HG03039 (cell line): ENCODE measurements at regions not wholly inside any gene's neighbourhood (a gene's known extent, or its start where the extent isn't known, plus 50 kb on each side); places are given as distances from the start of the nearest gene placed in this dataset.

ENCODE experiments used
- ATAC-seq: cut with Tn5 transposase; IDR thresholded peaks from one replicate; pipeline ENCODE4 v1.9.1; 2021; ENCODE audit warnings: mild to moderate bottlenecking, moderate library complexity; ENCODE audit not compliant: unreplicated experiment

DNA sequence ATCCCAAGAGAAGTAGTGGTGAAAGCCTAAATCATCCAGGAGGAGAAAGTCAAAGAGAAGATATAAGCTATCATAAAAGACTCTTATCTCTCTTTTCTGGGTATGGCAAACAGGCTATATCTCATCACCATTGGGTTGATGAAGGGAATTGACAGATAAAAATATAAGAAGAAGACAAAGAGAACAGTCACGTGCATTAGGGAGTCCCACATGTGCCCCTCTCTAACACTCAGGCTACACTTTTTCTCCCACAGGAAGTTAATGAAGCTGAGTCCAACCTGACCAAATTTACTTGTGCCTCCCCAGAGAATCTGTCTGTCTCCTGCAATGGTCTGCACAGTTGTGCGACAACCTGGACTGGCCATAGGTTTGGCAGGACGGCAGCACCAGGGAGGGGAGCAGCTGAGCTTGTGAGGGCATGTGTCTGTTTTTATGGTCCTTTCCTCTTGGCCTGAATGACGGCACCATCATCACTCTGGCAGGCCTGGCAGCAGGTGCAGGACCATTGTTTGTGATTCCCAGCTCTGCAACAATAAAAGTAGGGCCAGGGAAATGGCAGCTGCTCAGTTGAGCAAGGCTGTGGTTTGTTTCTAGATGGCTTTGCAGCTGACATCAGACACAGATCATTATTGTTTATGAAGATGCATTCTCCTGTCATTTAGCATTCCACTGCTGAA is 144.5 kb upstream of the MCHR2 start:
- ATAC-seq = no peak

DNA sequence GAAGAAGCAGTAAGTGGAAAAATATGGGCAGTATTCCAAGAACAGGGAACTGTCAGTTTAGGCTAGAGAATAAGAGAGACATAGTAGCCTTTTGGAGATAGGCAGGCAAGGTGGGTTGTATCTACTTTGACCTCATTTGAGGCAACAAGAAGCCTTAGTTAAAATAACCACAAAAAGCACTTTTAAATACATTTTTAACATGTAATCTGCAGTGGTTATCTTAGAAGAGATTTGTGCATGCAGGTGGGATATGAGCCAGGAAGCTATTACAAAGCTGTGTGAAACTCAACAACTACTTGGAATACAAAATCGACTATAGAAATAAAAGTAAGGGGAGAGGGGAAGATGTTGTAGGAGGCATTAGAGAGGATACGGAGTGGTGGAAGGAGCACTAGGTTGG is 143.7 kb upstream of the MCHR2 start:
- no peak for ATAC-seq

DNA sequence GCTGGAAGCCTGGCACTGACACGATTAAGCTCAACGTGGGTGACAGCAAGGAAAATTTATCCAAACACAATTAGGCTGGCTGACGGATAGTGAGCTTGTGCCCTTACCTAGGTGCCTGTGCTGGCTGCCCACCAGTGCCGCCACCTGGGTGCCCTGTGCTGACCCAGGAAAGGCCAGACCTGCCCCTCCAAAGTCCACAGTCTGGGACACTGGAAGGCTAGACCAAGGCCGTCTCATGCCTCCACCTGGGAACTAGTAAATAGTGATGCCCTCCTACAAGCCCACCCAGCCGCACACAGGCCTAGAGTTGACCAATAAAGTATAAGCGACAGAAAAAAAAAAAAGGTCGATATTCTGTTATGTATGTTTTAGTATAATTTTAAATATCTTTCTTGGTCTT is 142.6 kb upstream of the MCHR2 start:
- no peak for ATAC-seq

DNA sequence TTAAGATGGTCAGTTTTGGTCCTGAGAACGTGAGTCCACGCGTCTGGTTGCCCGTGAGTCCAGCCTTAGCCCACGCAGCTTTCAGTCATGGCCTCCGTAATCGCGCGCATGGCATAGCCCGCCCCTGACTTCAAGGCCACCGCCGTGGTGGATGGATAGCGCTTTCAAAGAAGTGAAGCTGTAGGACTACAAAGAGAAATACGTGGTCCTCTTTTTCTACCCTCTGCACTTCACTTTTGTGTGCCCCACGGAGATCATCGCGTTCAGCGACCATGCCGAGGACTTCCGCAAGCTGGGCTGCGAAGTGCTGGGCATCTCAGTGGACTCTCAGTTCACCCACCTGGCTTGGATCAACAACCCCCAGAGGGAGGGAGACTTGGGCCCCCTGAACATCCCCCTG is 142.0 kb upstream of the MCHR2 start:
- no peak for ATAC-seq

DNA sequence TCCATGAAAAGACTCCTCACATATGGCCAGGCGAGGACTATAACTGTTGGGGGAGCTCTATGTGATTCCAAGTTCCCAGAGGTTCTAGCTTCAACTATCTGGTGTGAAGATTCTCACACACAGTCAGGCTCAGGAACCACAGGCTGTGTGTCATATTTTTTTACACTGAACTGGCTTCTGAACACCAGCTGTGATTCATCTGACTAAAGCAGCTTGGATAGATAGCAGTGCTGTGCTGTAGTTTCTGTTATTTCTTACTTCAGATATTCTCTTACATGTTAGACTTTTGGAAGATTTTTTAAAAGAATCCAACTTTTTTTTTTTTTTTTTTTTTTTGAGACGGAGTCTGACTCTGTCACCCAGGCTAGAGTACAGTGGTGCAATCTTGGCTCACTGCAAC is 140.7 kb upstream of the MCHR2 start:
- ATAC-seq = no peak

DNA sequence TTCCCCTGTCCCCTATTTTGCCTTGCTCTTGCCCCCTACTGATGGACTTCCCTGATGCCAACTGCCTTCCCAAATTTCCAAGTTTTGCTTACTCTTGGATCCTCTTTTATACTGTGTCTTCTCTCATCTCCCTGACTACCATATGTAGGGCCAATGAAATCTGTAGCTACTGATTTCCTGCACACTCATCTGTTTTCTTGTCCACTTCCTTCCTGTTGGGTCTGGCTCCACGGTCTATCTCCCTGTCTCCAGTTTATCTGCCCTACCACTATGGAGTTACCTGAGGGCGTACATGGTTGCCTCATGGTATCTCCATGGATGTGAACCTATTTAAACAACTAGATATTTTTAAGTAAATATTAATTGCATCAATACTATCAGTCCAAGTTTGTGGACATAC is 140.3 kb upstream of the MCHR2 start:
- ATAC-seq = no peak

DNA sequence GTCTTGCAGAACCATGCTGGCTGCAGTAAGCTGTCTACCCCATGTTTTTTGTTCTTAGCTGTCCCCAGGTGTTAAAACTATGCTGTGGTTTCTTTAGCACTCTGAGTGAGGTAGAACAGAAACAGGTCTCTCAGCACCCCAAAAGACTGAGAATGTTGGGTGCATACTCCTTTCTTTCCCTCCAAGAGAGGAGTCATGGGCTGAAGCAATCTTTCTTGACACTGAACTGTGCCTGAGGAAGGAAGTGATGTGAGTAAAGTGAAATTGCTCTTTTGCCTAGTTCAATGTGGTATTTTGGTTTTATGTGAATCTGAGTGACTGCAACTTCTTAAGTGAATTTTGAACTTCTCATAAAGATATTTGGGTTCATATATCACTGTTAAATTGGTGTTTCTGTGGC is 138.0 kb upstream of the MCHR2 start:
- ATAC-seq = no peak

DNA sequence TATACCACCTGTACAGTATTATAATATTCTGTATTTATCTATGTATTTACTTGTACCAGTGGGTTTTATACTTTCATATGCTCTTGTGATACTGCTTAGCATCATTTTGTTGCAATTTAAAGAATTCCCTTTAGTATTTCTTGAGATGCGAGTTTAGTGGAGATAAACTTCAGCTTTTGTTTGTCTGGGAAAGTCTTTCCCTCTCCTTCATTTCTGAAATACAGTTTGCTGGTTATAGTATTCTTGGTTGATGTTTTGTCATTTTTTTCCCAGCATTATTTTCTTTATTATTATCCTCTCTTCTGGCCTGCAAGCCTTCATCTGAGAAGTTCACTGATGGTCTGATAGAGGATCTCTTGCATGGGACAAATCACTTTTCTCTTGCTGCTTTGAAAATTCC is 136.6 kb upstream of the MCHR2 start:
- ATAC-seq = no peak

DNA sequence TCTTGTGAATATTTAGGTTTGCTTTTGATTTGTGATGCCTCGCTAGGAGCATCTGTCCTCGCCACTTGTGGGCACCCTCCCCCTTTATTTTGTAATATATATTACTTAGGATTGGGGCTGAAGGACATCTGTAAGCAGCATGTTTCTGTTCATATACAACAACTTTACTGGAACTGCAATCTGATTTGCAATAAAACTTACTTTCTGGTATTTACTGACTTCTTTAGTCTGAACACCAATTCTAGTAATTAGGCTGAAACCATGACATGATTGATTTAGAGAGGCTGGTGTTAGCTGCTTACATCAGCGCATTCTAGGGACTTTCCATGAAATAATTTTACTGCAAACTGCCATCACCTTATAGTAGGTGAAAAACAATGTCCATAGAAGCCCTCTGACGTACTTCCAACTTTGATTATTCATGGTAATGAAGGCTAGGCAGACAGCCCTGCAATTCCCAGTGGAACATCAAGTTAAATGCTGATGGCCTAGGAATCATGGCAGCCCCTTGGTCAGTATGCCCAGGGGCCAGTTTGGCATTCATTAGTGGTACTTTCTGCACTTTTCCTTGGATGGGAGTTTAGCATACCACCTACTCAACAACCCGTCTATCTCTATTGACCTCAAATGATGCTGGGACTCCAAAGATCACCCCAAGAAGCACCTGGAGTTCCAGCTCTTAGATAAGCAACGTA is 132.9 kb upstream of the MCHR2 start:
- ATAC-seq = peak; percentile 70

DNA sequence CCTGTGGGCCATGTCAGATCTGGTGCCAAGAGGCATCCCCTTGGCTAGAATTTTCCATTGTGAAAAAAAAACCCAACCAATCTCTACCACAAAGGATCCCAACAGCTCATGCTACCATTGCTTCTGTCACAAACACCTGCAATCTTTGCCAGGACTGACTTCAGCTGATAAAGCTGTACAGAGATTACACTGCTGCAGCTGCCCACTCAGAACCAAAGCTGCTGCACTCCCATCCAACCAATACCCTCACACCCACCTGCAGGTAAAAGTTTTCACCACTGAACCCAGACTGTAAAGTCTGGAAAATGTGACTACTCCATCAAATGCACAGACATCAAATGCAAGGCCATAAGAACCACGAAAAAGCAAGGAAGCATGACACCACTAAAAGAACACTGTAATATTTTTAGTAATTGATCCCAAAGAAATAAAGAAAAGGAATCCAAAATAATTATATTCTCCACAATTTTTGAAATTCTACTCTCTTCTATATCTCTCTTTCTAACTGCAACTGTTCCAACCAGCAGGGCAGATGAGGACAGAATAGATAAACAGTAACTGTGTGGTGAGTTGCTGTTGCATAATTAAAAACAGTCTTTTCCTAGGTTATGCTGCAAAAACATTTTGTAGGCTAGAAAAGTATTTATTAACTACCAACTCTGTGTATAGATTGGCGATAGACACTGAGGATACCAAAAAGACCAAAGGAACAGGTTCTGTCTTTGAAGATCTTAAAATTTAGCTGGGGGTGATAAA is 128.0 kb upstream of the MCHR2 start:
- no peak for ATAC-seq

DNA sequence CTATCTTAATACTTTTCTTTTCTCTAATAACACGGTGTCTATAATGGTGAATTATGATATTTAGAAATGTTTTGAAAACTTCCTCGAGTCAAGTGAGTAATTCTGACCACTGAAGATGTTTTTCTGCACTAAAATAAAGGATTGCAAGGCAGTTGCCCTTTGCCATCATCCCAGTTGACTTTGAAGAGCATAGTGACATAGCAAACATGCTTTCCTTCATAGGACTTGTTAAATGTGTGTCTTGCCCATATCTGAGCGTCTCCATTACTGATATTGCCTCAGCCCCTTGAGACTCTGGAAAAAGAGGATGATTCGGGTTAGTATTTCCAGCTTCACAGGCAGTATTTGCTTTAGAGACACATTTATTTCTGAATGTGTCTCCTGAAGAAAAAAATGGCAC is 125.2 kb upstream of the MCHR2 start:
- no peak for ATAC-seq

DNA sequence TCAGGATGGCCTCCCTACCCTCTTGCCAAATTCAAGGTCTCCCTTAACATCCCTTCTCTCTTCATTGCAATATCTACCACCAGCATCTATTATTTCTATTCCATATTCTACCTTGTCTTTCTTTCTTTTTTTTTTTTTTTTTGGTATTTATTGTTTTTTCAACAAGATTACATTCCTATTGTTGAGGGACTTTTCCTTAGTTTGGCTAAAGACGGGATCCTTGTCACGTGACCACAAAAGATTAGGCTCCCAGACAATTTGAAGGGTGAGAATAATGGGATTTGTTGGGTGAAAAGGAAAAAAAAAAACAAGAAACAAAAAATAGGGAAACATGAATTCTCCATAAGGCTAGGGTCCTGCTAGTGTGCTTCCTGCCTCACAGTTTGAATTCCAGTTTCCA is 124.3 kb upstream of the MCHR2 start:
- ATAC-seq = no peak

DNA sequence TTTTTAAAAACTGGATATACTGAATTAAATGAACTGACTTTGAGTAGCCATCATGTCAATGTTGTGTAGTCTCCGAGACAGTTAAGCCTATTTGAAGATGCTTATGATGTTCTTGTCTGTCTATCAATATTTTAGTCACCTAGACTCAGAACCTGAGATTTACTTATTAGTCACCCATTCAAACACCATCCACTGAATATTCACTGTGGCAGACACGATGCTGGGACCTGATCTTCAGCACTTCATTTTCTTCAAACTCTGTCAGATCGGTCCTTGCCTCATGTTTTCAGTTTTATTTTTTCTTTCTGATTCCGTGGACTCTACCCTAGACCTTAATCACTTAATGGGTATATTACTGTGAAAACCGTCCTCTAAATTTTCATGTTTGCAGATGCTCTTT is 123.7 kb upstream of the MCHR2 start:
- no peak for ATAC-seq

DNA sequence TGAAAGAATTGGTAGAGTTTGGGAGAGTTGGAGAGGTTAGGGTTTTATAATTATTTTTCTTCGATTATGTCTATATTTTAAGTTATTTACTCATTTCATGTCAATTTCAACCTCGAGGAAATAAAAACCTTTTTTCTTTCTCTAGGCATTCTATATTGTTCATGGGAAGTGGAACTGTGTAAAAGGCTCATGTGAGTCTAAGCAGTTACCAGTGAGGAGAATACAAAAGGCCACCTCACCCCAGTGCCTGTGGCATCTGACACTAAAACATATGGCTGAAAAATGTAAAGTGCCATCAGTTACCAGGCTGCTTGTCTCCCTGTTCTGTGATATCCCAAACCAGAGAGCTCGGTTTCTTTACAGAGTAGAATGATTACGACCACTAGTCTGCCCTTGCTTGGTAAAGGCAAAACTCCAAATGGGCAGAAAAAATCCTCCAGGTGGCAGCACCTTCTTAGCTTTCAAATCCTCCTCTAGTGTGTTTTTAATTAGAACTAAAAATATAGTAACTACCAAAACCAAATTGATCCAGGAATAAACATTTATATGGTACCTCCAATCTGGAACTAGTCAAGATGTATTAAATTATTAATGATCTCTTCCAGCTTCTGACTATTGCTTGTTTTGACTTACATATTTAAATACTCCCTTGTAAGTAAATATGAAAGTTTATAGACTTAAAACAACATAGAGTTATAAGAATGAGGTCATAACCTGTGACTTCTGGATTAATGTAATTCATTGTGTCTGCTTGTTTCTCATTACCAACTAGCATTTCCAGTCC is 122.6 kb upstream of the MCHR2 start:
- peak; percentile 51 for ATAC-seq

DNA sequence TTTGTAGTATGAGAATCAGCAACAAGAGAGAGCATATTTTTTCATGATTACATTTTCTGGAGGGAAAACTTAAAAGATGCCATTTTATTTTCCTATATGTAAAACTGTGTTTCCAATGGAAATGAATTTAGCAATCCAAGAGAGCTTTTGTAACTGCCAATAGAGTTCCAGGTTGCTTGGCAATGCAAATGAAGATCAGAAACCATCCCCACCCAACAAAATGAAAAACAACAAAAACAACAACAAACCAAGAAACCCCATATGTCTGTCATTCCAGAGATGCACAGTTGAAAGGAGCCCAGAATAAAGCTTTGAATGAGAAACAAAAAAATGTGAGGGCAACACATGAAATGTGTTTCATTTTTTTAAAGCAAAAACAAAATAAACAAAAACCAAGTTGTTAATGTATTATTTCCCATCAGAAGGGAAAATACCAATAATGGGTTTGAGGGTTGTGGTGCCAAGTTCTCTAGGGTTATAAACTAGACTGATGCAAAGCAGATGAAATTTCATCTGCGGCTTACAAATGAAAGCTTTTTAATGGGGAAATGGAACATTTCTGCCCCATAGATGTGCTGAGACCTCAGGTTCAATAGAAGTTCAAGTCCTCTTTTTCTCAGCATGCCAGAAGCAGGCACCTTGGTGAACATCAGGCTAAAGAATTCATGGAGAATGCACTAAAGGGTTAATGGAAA is 121.5 kb upstream of the MCHR2 start:
- no peak for ATAC-seq

DNA sequence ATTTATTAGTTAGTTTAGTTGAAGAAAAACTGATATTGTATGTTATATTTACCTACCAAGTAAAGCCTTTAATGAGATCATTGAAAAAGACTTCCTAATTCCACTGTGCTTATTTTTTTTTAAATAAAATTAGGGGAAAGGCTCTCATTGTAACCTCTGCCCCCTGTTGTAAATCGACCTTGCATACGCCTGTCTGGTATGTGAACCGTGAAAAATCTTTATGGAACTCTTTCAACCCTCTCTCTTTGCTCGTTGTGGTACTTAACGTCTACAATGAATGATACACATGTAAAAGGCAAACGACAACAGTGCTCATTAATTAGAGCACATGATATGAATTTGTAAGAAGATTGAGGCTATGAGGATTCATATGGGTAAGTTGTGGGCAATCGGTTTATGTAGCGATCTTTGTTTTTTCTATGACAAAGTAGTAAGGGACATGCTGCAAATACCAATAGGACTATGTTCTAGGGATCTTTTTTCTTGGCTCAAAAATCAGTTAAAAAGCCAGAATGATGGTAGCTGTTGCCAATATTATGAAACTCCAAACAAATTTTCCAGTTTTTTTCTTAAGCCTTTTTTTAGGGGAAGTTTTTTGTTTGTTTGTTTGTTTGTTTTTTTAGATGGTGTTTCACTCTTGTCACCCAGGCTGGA is 119.0 kb upstream of the MCHR2 start:
- ATAC-seq = no peak

DNA sequence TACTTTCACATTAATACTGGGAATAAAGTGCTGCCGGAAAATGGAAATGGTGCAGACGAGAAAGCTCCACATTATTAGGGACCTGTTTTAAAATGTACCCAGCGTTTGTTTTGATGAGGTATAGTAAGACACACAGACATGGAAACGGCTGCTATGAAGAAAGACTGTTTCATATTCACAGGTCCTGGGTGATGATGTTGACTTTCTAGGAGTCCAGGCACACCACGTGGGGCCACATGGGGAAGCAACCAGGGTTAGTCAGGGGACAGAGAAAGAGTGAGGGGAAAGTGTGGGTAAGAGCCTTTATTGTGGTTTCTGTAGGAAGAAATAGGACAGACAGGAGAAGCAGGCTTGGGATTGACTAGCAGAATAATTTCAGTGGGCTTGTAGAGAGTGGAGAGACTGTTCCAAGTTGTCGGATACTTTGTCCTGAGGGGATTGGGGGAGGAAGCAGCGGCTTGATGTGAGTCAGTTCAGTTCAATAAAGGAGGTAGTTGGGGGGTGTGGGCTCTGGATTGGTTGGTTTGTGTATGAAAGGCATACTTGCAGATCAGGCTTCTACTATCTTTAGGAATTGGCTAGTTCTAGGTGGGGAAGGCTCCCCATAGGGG is 112.0 kb upstream of the MCHR2 start:
- ATAC-seq = no peak

DNA sequence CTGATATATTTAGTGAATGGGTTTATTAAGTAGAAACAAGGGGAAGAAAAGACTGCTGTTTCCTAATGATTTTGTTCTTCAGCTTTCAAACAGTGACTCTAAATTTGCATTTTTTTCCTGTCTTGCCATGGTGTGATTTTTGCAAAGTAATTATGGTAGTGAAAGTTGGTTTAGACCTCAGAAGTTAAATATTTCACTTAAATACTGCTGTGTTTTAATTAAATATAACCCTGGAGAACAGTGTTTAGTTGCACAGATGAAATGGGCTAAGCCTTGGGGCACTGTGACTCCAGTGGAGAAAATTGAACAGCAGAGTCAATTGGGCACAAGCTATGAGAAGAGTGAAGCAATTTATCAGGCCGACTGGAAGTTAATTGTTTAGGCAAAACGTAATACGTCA is 111.1 kb upstream of the MCHR2 start:
- ATAC-seq = no peak

DNA sequence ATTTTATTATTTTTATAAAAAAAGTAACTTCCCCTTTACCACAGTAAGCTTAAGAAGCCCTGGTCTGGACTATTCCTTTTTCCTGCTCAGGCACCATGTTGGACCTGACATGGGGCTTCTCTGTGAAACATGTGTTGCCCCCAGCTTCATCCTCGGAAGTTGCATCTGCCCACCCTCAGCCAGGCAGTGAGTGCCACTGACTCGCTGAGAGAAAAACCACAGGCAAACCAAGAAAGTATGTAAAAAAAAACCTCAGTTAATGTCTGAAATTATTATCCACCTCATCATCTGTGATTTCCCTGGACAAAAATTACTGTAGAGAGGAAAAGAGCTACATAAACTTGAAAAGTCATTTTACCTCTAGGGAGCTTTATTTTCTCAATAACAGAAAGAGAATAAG is 109.9 kb upstream of the MCHR2 start:
- ATAC-seq = no peak

DNA sequence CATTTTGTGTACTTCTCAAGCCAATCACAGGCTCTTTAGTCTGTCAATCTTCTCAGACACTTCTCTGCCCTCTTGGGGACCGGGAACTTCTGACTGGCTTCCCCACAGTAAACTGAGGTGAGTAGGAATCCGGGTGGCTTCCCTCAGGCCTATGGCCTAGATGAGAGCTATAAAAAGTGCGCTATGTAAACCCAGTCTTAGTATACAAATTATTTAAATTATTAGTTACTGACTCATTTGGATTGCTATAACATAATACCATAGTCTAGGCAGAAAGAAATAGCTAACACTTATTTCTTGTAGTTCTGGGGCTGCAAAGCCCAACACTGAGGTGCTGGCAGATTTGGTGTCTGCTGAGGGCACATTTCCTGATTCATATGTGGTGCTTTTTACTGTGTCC is 109.2 kb upstream of the MCHR2 start:
- ATAC-seq = no peak
